Stimulated activated CD8-positive, alpha-beta memory T cell treated with anti-CD3 and anti-CD28 coated beads, Interleukin-12 subunit alpha, Interleukin-12 subunit beta, amount 100 ng/mL, for 24 hours (primary cell): ENCODE measurements at regions not wholly inside any gene's neighbourhood (a gene's known extent, or its start where the extent isn't known, plus 50 kb on each side); places are given as distances from the start of the nearest gene placed in this dataset.
"Not testable (repeated sequence)": the region's sequence is repeated elsewhere in the genome, so short reads cannot be mapped to it uniquely, and the experiment has no call there.

Source experiments
- DNase-seq: peaks from one replicate; pipeline ENCODE4 v3.0.0-alpha.2; 2020; ENCODE audit errors: extremely low read depth

DNA sequence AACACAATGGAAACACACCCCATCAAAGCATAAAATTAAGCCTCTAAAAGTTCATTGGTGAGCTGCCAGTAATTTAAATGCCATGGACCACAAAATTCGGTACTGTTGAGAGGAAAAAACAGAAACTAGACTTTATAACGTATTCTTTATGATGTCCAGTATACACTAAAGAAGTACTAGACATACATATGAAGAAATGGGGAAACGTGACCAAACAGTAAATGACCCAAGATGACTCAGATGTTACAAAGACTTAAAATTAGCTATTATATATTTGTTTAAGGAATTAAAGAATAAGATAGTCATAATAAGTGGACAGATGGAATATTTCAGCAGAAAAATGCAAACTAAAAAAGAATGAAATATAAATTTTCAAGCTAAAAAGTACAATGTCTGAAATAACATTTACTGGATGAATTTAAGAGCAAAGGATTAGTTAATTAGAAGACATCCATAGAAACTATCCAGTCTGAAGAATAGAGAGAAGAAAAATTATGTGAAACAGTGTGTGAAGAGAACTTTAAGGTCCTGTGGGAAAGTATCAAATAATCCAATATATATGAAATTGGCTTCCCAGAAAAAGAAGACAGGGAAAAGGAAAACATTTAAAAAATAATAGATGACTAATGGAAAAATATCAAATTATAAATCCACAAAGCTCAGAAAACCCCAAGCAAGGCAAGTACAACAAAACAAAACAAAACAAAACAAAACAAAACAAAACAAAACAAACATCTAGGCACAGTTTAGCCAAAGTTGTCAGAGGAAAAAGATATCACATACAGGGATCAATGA is 69.4 kb downstream of the SAMD9 start:
- DNase-seq: no peak

- DNase-seq: no peak
Observed at GRCh38 chr7:93047514-93048099, 70.2 kb downstream of the SAMD9 start.

GRCh38 chr7:93046641-93047040 is 71.1 kb downstream of the SAMD9 start:
- no peak for DNase-seq

GRCh38 chr7:93044147-93044810 is 73.5 kb downstream of the SAMD9 start:
- DNase-seq: no peak

- no peak for DNase-seq
Observed at GRCh38 chr7:93043385-93043985, 74.3 kb downstream of the SAMD9 start.

DNA sequence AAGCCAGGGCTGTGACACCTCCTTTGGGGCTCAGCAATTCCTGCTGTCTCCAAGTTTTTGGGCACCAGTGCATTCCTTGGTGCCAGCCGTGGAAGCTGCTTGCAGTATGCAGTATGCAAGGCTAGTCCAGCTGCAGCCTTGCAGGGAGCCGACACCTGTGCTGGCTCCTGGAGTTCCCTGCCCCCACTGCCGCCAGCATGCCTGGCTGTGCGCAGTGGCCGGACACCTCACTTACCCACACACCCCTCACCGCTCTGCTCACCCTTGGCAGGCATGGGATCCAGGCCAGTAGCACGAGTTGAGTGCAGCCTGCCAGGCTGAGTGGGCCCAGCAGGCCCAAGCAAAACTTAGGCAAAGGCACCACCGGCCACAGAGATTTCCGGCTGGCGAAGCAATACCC is 77.4 kb downstream of the SAMD9 start:
- no peak for DNase-seq

DNA sequence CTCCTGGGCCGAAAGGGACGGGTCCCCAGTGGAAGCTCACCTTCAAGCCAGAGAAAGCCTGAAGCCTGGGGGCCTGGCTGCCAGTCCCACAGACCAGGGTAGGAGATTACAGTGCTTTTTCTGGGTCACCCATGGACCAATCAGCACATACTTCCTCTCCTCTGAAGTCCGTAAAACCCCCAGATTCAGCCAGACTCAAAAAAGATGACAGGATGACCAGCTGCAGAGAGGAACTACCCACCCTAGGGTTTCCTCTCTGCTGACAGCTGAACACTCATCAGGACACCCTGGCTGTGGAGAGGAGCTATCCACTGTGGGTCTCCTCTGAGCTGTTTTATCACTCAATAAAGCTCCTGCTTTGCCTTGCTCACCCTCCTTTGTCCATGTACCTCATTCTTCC is 78.0 kb downstream of the SAMD9 start:
- DNase-seq: no peak

DNA sequence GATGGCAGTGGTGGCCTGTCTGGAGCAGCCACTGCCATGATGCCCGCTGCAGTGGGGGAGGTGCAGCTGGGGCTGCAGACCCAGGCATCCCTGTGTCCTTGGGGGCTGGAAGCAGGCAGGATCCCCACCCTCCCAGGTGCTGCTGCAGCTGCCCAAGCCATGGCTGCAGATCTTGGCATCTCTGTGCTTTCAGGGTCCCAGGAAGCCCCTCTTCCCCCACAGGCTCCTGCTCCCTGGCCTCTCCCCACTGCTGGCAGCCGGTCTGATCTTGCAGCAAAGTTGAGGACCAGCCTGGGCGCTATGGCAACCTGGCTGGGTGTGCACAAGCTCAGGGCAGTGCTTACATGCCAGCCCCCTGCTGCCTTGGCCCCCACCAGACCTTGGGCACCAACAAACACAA is 78.5 kb downstream of the SAMD9 start:
- no peak for DNase-seq

- no peak for DNase-seq
Observed at GRCh38 chr7:93036807-93037206, 81.0 kb downstream of the SAMD9 start.

GRCh38 chr7:93036149-93036640 is 81.6 kb downstream of the SAMD9 start:
- no peak for DNase-seq

GRCh38 chr7:93031795-93032194 is 86.0 kb downstream of the SAMD9 start:
- DNase-seq: no peak

DNA sequence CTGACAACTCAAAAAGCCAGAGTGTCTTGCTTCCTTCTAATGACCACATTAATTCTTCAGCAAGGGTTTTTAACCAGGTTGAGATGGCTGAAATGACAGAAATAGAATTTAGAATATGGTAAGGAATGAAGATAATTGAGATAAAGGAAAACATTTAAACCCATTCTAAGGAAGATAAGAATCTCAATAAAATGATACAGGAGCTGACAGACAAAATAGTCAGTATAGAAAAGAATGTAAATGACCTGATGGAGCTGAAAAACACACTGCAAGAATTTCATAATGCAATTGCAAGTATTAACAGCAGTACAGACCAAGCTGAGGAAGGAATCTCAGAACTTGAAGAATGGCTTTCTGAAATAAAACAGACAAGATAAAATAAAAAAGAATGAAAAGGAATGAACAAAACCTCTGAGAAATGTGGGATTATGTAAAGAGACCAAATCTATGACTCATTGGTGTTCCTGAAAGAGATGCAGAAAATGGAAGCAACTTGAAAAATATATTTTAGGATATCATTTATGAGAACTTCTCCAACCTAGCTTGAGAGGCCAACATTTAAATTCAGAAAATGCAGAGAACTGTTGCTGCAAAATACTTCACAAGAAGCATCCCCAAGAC is 87.1 kb downstream of the SAMD9 start:
- no peak for DNase-seq

DNA sequence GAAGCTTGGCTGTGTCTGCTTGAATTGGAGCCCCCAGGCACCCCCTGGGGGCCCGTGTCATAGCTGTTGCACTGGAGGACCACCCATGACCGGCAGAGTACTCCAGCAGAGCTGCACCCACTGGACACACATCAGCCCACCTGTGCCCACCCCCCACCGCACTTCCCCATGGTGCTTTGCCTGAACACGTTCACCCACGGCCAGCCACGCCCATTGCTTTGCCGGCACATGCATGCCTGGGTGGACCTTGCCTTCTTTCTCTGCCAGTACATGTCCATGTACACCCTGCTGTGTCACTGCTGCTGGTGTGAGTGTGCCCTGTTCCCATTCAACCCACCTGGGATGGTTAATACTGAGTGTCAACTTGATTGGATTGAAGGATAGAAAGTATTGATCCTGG is 88.7 kb downstream of the SAMD9 start:
- DNase-seq: no peak

DNA sequence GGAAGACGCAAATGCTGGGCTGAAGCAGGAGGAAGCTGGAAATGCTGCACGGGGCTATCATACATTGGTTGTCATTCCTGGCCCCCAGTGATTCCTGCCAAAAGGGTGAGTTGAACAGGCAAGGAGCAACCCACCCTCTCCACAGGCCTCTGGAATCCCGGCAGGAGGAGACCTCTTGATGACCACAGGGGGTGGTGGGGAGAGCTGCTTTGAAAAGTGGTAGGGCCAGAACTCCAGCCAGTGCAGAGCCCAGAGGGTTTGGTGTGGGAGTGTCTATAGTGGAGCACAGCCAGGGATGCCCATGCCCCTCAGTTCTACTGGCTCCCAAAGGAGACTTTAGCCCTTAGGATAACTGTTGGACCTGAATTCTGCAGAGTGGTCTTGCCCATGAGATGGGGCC is 89.2 kb downstream of the SAMD9 start:
- DNase-seq: no peak

- no peak for DNase-seq
Observed at GRCh38 chr7:93027044-93027443, 90.7 kb downstream of the SAMD9 start.

DNA sequence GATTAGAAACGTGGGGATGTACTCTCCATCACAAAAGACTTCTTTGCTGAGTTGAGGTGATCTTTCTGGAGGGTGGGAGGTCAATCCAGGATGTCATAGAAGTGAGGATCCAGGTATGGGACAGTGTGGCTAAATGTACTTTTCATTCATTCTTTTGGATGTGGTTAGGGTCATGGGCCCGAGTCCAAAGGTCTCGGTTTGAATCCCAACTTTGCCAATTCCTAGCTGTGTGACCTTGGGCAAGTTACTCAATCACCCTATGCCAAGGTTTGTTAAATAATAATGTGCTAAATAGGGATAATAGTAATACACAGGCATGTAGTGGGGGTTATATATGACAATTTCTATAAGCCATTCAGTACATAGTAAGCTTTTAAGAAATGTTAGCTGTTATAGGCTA is 91.4 kb downstream of the SAMD9 start:
- DNase-seq: no peak

GRCh38 chr7:93025389-93025788 is 92.4 kb downstream of the SAMD9 start:
- no peak for DNase-seq

GRCh38 chr7:93022931-93023478 is 94.8 kb downstream of the SAMD9 start:
- not testable (repeated sequence) for DNase-seq

- no peak for DNase-seq
Observed at GRCh38 chr7:93021748-93022147, 96.0 kb downstream of the SAMD9 start.

DNA sequence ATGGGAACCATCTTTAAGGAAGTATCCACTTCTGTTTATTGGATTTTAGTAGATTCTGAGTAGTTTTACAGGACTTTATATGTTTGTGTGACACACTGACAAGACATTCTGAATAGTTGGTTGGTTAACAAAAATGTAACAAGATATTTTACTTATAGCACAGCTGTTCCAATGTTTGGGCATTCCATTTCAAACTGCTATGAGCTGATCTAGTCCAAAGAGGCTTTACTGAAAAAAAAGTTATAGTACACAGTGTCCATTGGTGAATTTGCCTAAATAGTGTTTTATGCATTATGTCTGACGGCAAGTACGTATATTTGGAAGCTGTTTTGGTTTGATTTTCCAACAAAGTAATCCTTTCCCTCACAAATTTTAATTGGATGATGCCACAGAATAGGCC is 99.1 kb downstream of the SAMD9 start:
- DNase-seq: no peak

GRCh38 chr7:93016681-93017381 is 100.9 kb downstream of the SAMD9 start:
- DNase-seq: no peak
